Activated T-helper 2 cell treated with anti-CD3 and anti-CD28 coated beads, Interferon-gamma antibody, Interleukin-2, Interleukin-4, amounts not matched to agents 10 μg/mL and 5 μg/mL and 100 μg/mL, durations not matched to agents 14 hours and 24 hours and 36 hours (primary cell): ENCODE measurements at regions not wholly inside any gene's neighbourhood (a gene's known extent, or its start where the extent isn't known, plus 50 kb on each side); places are given as distances from the start of the nearest gene placed in this dataset.

Source experiments
- DNase-seq: peaks from one replicate; pipeline ENCODE4 v3.0.0; 2021; ENCODE audit warnings: low spot score
- H3K27ac Mint-ChIP-seq: one replicate; pipeline ENCODE4 v1.8.0; 2021; ENCODE audit warnings: mixed read lengths
- H3K27me3 Mint-ChIP-seq: one replicate; pipeline ENCODE4 v1.8.0; 2021; ENCODE audit warnings: low read depth, mixed read lengths
- H3K36me3 Mint-ChIP-seq: one replicate; pipeline ENCODE4 v1.8.0; 2021; ENCODE audit warnings: low read depth, mixed read lengths
- H3K4me1 Mint-ChIP-seq: one replicate; pipeline ENCODE4 v1.8.0; 2021; ENCODE audit warnings: low read depth, mixed read lengths
- H3K4me3 Mint-ChIP-seq: one replicate; pipeline ENCODE4 v1.8.0; 2021; ENCODE audit warnings: low read depth, mild to moderate bottlenecking, moderate library complexity, mixed read lengths
- H3K9me3 Mint-ChIP-seq: one replicate; pipeline ENCODE4 v1.8.0; 2021; ENCODE audit warnings: mixed read lengths
- intact Hi-C: fragments of 100-400 bp; cut with micrococcal nuclease; formaldehyde crosslinking; loops from one replicate; pipeline ENCODE4 v1.15.1; 2023

DNA sequence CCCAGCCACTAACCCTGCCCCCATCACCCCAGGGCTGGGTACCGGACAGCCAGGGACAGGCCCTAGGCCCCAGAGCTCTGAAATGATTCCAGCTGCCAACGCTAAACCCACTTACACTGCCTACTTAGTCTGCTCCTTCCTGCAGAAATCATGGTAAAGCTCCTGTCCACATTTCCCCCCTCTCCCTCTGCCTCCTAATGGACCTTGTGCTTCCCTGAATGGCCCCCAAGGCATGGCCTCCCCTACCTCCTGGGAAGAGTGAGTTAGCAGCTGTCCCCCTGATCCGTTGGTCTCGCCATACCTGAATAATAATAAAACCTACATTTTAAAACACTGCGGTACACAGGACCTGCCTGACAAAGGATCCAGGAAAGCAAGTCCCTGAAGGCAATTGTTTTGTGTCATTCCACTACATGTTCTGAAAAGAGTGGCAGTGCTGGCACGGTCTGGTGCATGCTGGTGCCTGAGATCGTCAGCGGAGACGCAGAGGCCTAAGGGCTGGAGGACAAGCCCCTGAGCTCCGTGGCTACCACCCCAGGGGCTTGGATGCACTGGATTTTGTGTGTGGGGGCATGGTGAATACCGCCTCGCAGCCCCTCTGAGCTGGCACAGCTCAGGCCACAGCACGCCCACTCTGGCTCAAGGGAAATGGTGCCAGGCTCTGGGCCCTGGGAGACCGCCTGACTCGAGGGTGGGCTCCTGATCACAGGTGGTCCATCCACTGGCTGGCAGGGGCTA, 186.3 kb downstream of the CTTN start:
- no peak overlapping the region for H3K4me3 Mint-ChIP-seq
- peaks cover 3% of the 10 kb centered on the region for H3K4me1 Mint-ChIP-seq
- intact Hi-C loops, result no loop called here
- no peaks in the 10 kb centered on the region for H3K9me3 Mint-ChIP-seq
- H3K27ac Mint-ChIP-seq, result no peak overlapping the region
- H3K27me3 Mint-ChIP-seq, result peaks cover 22% of the 10 kb centered on the region
- no peaks in the 10 kb centered on the region for H3K36me3 Mint-ChIP-seq
- no peak for DNase-seq

- no peak for DNase-seq
- intact Hi-C loops, result no loop called here
- Mint-ChIP-seq H3K36me3 (no peaks in the 10 kb centered on the region), H3K27ac (no peak overlapping the region), H3K27me3 (peaks cover 22% of the 10 kb centered on the region), H3K9me3 (no peaks in the 10 kb centered on the region), H3K4me1 (peaks cover 3% of the 10 kb centered on the region), H3K4me3 (no peak overlapping the region)
These were observed 186.9 kb downstream of the CTTN start for GRCh38 chr11:70585236-70585545.

GRCh38 chr11:70586261-70587074, 188.1 kb downstream of the CTTN start:
- H3K36me3 Mint-ChIP-seq, result no peaks in the 10 kb centered on the region
- intact Hi-C loops, result no loop called here
- no peak overlapping the region for H3K4me3 Mint-ChIP-seq
- H3K27ac Mint-ChIP-seq, result no peak overlapping the region
- no peaks in the 10 kb centered on the region for H3K9me3 Mint-ChIP-seq
- peaks cover 24% of the 10 kb centered on the region for H3K27me3 Mint-ChIP-seq
- no peak for DNase-seq
- peaks cover 10% of the 10 kb centered on the region for H3K4me1 Mint-ChIP-seq

DNA sequence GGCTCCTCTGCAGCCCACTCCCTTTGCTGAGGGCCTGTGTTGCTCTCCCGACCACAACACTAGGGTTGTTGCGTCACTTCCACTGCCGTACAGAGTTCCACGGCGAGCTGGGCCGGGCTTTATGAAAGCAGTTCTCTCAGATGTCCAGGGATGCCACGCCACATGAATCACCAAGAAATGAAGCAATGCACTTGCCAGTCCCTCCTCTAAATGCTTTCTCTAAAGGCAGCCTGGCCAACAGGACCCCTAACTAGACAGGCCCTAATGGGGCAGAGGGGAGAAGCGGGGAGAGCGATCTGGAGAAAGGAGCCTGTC, 188.7 kb downstream of the CTTN start:
- Mint-ChIP-seq H3K27me3 (peaks cover 24% of the 10 kb centered on the region), H3K4me3 (no peak overlapping the region), H3K27ac (no peak overlapping the region), H3K4me1 (peaks cover 10% of the 10 kb centered on the region), H3K9me3 (no peaks in the 10 kb centered on the region), H3K36me3 (no peaks in the 10 kb centered on the region)
- intact Hi-C loops, result no loop called here
- no peak for DNase-seq

DNA sequence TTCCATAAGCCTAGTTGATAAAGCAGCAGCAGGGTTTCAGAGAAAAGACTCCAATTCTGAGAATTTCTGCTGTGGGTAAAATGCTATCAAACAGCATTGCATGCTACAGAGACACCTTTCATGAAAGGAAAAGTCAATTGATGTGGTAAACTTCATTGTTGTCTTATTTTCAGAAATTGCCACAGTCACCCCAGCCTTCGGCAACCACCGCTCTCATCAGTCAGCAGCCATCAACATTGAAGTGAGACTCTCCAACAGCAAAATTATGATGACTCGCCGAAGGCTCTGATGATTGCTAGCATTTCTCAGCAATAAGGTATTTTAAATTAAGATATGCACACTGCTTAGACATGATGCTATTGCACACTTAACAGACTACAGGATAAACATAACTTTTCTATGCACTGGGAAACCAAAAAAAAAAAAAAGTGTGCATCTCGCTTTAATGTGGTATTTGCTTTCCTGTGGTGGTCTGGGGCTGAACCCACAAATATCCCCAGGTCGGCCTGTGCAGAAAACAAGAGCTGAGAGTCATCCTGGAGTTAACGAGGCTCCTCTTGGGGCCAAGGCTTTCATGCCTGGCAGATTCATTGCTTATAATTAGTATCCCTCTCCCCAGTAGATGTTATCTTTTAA, 192.1 kb downstream of the CTTN start:
- Mint-ChIP-seq H3K27ac (no peak overlapping the region), H3K4me3 (no peak overlapping the region), H3K27me3 (peaks cover 22% of the 10 kb centered on the region), H3K4me1 (peaks cover 10% of the 10 kb centered on the region), H3K9me3 (no peaks in the 10 kb centered on the region), H3K36me3 (no peaks in the 10 kb centered on the region)
- DNase-seq, result peak; percentile 24
- intact Hi-C loops, result no loop called here

DNA sequence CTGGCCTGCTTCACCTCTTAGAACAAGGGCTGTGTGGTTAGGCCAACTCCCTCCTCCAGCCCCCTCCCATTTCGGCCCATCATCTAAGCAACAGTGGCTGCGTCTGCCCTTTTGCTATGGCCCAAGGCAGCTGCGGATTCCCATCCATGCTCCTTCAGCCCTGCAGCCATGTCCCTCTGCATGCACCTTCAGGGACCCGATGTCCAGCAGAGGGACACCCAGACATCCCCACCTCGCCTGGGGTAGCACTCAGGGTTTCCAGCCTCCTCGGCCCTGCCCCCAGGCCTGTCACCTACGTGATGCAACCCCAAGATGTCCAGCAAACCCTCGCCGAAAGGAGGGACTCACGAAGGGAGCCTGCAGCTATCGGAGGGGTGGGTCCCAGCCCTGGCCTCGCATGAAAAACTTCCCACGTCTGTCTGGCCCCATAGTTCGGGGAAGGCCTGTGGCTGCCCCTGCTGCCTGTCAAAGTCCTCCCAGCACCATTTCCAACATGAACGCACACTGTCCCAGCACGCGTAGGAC, 194.4 kb downstream of the CTTN start:
- H3K36me3 Mint-ChIP-seq, result no peaks in the 10 kb centered on the region
- peaks cover 10% of the 10 kb centered on the region for H3K4me1 Mint-ChIP-seq
- H3K27me3 Mint-ChIP-seq, result peaks cover 12% of the 10 kb centered on the region
- intact Hi-C loops, result no loop called here
- no peak overlapping the region for H3K27ac Mint-ChIP-seq
- no peak overlapping the region for H3K4me3 Mint-ChIP-seq
- no peaks in the 10 kb centered on the region for H3K9me3 Mint-ChIP-seq
- no peak for DNase-seq

DNA sequence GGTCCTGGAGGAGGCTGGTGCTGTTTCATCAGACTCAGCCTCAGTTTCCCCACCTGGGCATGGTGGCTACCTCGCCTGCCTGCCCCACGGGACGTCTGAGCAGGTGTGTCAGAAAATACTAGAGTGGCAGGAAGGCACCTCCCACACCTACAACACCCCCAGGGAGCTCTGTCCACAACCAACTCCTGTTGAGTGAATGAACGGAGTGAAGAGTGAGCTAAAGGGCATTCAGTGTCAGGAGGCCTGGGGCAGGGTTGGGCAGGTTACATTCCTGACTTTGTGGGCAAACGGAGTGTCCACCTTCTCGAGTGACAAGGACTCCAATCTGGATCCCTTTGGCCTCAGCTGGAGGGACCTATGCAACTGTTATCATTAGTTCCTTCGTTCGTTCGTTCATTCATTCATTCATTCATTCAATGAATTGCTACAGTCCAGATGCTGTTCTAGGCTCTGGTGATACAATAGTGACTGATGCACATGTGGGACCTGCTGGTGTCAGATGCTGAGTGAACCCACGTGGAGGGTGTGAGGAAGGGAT, 195.2 kb downstream of the CTTN start:
- H3K36me3 Mint-ChIP-seq, result no peaks in the 10 kb centered on the region
- no peak overlapping the region for H3K27ac Mint-ChIP-seq
- no peak for DNase-seq
- no peak overlapping the region for H3K4me3 Mint-ChIP-seq
- H3K4me1 Mint-ChIP-seq, result peaks cover 10% of the 10 kb centered on the region
- intact Hi-C loops, result no loop called here
- peaks cover 7% of the 10 kb centered on the region for H3K27me3 Mint-ChIP-seq
- H3K9me3 Mint-ChIP-seq, result no peaks in the 10 kb centered on the region

DNA sequence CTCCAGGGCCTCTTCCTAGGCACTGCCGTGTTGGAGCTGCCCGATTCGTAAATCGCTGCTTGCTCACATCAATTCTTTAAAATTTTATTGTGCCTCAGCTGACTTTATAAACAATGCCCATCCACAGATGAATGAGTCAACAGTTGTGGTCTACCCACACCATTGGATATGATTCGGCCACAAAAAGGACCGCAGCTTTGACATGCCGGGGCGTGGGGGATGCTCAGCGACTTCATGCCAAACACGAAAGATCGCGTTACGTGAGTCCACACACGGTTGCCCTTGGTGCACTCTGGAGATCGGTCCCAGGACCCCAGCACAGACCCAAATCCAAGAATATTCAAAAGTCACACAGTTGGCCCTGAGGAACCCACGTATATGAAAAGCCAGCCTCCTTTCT, 195.7 kb downstream of the CTTN start:
- no peak for DNase-seq
- Mint-ChIP-seq H3K9me3 (no peaks in the 10 kb centered on the region), H3K4me1 (peaks cover 10% of the 10 kb centered on the region), H3K27me3 (peaks cover 7% of the 10 kb centered on the region), H3K36me3 (no peaks in the 10 kb centered on the region), H3K27ac (no peak overlapping the region), H3K4me3 (no peak overlapping the region)
- intact Hi-C loops, result no loop called here

- Mint-ChIP-seq H3K36me3 (no peaks in the 10 kb centered on the region), H3K4me1 (peaks cover 7% of the 10 kb centered on the region), H3K27ac (no peak overlapping the region), H3K4me3 (no peak overlapping the region), H3K27me3 (peaks cover 4% of the 10 kb centered on the region), H3K9me3 (no peaks in the 10 kb centered on the region)
- no peak for DNase-seq
- intact Hi-C loops, result no loop called here
These were observed 196.3 kb downstream of the CTTN start for GRCh38 chr11:70594606-70595005.

DNA sequence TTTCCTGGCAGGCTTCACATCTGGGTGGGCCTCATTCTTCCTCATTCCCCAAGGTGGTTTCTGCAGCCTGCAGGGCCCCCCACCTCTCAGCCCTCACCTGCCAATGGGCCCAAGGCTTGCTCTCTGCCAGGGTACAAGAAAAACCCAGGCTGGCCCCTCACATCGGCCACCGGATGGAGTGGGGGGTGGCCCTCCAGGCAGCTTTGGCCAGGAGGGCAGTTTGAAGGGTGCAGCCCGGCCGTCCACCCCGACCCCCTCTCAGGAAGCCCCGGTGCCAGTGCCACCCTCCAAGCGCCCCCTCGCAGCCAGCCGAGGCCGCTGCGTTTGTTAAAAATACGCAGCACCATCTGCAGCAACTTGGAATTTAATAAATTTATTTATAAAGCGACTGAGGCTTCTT, 196.7 kb downstream of the CTTN start:
- Mint-ChIP-seq H3K36me3 (no peaks in the 10 kb centered on the region), H3K4me1 (peaks cover 7% of the 10 kb centered on the region), H3K27ac (no peak overlapping the region), H3K9me3 (no peaks in the 10 kb centered on the region), H3K27me3 (peaks cover 4% of the 10 kb centered on the region), H3K4me3 (no peak overlapping the region)
- intact Hi-C loops, result no loop called here
- DNase-seq, result no peak

DNA sequence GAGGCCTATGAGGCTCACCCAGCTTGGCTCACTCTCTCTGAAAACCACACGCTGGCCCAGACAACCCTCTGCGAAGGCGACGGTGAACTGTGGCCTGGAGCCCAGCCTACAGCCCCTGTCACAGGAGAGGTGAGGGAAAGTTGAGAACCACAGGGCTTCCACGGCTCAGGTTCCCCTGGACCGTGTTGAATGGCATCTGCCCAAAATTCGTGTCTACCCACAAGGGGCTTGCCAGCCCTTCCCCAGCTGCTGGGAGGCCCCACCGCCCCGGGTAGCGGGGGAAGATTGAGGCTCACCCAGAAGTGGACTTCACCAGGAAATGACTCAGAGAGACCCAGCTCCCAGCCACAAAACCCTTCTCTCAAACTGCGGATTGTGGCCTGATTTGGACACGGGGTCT, 197.1 kb downstream of the CTTN start:
- DNase-seq, result no peak

DNA sequence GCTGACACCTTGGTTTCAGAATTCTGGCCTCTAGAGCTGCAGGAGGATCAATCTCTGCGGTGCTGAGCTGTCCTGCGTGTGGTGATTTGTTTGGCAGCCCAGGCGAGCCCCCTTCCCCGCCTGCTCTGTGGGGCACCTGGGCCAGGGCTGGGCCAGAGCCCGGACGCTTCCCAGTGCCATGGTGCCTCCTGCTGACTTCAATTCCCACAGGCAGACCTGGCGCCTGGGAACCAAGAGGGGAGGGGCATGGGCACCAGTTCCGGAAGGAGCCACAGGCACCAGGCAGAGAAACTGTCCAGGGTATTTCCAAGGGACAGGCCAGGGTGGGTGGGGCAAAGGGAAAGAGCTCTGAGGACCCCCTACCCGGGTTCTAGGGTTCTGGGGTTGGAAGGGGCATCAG, 197.8 kb downstream of the CTTN start:
- DNase-seq, result no peak
- Mint-ChIP-seq H3K4me3 (no peak overlapping the region), H3K4me1 (no peaks in the 10 kb centered on the region), H3K27me3 (peaks cover 2% of the 10 kb centered on the region), H3K36me3 (no peaks in the 10 kb centered on the region), H3K9me3 (no peaks in the 10 kb centered on the region), H3K27ac (no peak overlapping the region)
- intact Hi-C loops, result no loop called here

More for the DNA sequence above, 197.1 kb downstream of the CTTN start:
- Mint-ChIP-seq H3K27me3 (peaks cover 4% of the 10 kb centered on the region), H3K36me3 (no peaks in the 10 kb centered on the region), H3K27ac (no peak overlapping the region), H3K9me3 (no peaks in the 10 kb centered on the region), H3K4me3 (no peak overlapping the region), H3K4me1 (peaks cover 4% of the 10 kb centered on the region)
- intact Hi-C loops, result no loop called here

- DNase-seq, result no peak
- no peaks in the 10 kb centered on the region for H3K9me3 Mint-ChIP-seq
- no peak overlapping the region for H3K4me3 Mint-ChIP-seq
- intact Hi-C loops, result no loop called here
- H3K27ac Mint-ChIP-seq, result no peak overlapping the region
- no peaks in the 10 kb centered on the region for H3K4me1 Mint-ChIP-seq
- H3K27me3 Mint-ChIP-seq, result peaks cover 4% of the 10 kb centered on the region
- H3K36me3 Mint-ChIP-seq, result no peaks in the 10 kb centered on the region
These were observed 198.8 kb downstream of the CTTN start for GRCh38 chr11:70597006-70597555.
